ENCODE measurements at regions not wholly inside any gene's neighbourhood (a gene's known extent, or its start where the extent isn't known, plus 50 kb on each side); places are given as distances from the start of the nearest gene placed in this dataset.

- Histone ChIP-seq H3K4me2 (ENCODE audit: low read depth, low read length) (no peak overlapping the region), H3K4ac (ENCODE audit: low read depth, low read length) (no peak overlapping the region), H2BK20ac (ENCODE audit: low read depth, low read length) (no peak overlapping the region), H2AFZ (replicated peaks; ENCODE audit: low read length, poor library complexity) (no peak overlapping the region), H2BK5ac (ENCODE audit: low read depth, low read length, poor library complexity, severe bottlenecking) (no peak overlapping the region), H2AK5ac (ENCODE audit: low read depth, low read length) (no peak overlapping the region), H3K36me3 (ENCODE audit: control insufficient read depth, insufficient read depth, low read length) (no peaks in the 10 kb centered on the region), H2AK9ac (replicated peaks; ENCODE audit: low read depth, low read length, poor library complexity) (no peak overlapping the region), H3K27me3 (ENCODE audit: control insufficient read depth, insufficient read depth, low read length) (no peaks in the 10 kb centered on the region), H4K8ac (ENCODE audit: low read depth in 2 of 2, low read length in 2 of 2) (no peak overlapping the region), H4K91ac (ENCODE audit: insufficient read depth, low read depth, low read length) (no peak overlapping the region), H3K9me3 (ENCODE audit: control insufficient read depth, insufficient read depth, low read length) (no peaks in the 10 kb centered on the region), H4K20me1 (ENCODE audit: insufficient read depth, low read length) (no peaks in the 10 kb centered on the region), H3K23ac (ENCODE audit: low read depth, low read length) (no peak overlapping the region), H3K9me1 (ENCODE audit: insufficient read depth, low read length) (no peaks in the 10 kb centered on the region), H3K79me1 (ENCODE audit: low read depth in 1 of 2, low read length in 2 of 2) (no peaks in the 10 kb centered on the region), H3K18ac (ENCODE audit: low read depth, low read length) (no peak overlapping the region), H3K4me1 (ENCODE audit: control insufficient read depth, insufficient read depth, low read length) (no peaks in the 10 kb centered on the region), H3K56ac (ENCODE audit: extremely low read depth, insufficient read depth, low read length) (no peak overlapping the region), H3K14ac (replicated peaks; ENCODE audit: low read depth, low read length) (no peak overlapping the region), H4K5ac (ENCODE audit: low read depth, low read length) (no peak overlapping the region), H2BK15ac (ENCODE audit: low read depth, low read length) (no peak overlapping the region), H3K9ac (ENCODE audit: low read depth, low read length) (no peak overlapping the region), H2BK120ac (ENCODE audit: low read depth, low read length) (no peak overlapping the region), H3K27ac (ENCODE audit: insufficient read depth, low read length) (no peak overlapping the region), H3K4me3 (ENCODE audit: insufficient read depth, low read depth, low read length) (no peak overlapping the region)
- TF ChIP-seq BHLHE40 (IDR thresholded peaks at IDR 0.05; ENCODE audit: low read depth, low read length) (no peak), RCOR1 (IDR thresholded peaks at IDR 0.05; ENCODE audit: insufficient replicate concordance, low read length) (no peak), FOS (IDR thresholded peaks at IDR 0.05; ENCODE audit: low read depth, low read length) (no peak), CTCF (conservative IDR thresholded peaks at IDR 0.05; ENCODE audit: low read depth, low read length) (no peak), CEBPB (IDR thresholded peaks at IDR 0.05; ENCODE audit: low read depth, low read length) (no peak), CHD1 (IDR thresholded peaks at IDR 0.05; ENCODE audit: low read depth, low read length) (no peak), SMC3 (IDR thresholded peaks at IDR 0.05; ENCODE audit: low read depth, low read length) (no peak), NFE2L2 (IDR thresholded peaks at IDR 0.05; ENCODE audit: low read depth, low read length) (no peak), RAD21 (IDR thresholded peaks at IDR 0.05; ENCODE audit: low read length) (no peak), ELK1 (IDR thresholded peaks at IDR 0.05; ENCODE audit: borderline replicate concordance, low read depth, low read length) (no peak), MAFK (IDR thresholded peaks at IDR 0.05; ENCODE audit: low read depth, low read length) (no peak), MXI1 (IDR thresholded peaks at IDR 0.05; ENCODE audit: borderline replicate concordance, low read depth, low read length) (no peak), POLR2A (IDR thresholded peaks at IDR 0.05; ENCODE audit: low read depth, low read length) (no peak)
- intact Hi-C loops (cut with micrococcal nuclease) = no loop called here
- DNase-seq (no peak), ATAC-seq (ENCODE audit: low read depth) (no peak)
- dilution Hi-C loops (cut with HindIII; ENCODE audit: low sequenced_read_pairs, unreplicated experiment) = no loop called here
- no TSS peak for BruUV-seq (replicated peaks)
- no CpG with 5 or more reads among the region's 1 CpG for WGBS, 2 experiments (ENCODE audit: extremely low coverage in 2 of 2, insufficient read length in 1 of 2)
- in situ Hi-C loops (cut with MboI; ENCODE audit: low sequenced_read_pairs) = no loop called here
- ChIA-PET CTCF (no interaction called here), POLR2A (ENCODE audit: unreplicated experiment) (no interaction called here)
These were observed 72.6 kb downstream of the PDE6H start for GRCh38 chr12:15045451-15045850.
